HG02798 (cell line): ENCODE measurements at regions not wholly inside any gene's neighbourhood (a gene's known extent, or its start where the extent isn't known, plus 50 kb on each side); places are given as distances from the start of the nearest gene placed in this dataset.

Experiments used
- ATAC-seq: cut with Tn5 transposase; IDR thresholded peaks from one replicate; pipeline ENCODE4 v1.9.1; 2021; ENCODE audit warnings: mild to moderate bottlenecking; ENCODE audit not compliant: unreplicated experiment, poor library complexity

- ATAC-seq: no peak
These were observed 403.8 kb upstream of the PDE3A start for GRCh38 chr12:19964549-19964948.

GRCh38 chr12:19965196-19966038 lies 402.9 kb upstream of the PDE3A start:
- no peak for ATAC-seq

GRCh38 chr12:19967001-19967400 lies 401.3 kb upstream of the PDE3A start:
- ATAC-seq: no peak

- ATAC-seq: no peak
These were observed 400.9 kb upstream of the PDE3A start for GRCh38 chr12:19967431-19967830.

- no peak for ATAC-seq
These were observed 398.2 kb upstream of the PDE3A start for GRCh38 chr12:19970116-19970515.

GRCh38 chr12:19970821-19971220 lies 397.5 kb upstream of the PDE3A start:
- ATAC-seq: no peak

- ATAC-seq: no peak
These were observed 396.7 kb upstream of the PDE3A start for GRCh38 chr12:19971361-19972280.

GRCh38 chr12:19972325-19973288 lies 395.7 kb upstream of the PDE3A start:
- peak; percentile 41 for ATAC-seq

- no peak for ATAC-seq
These were observed 390.1 kb upstream of the PDE3A start for GRCh38 chr12:19978193-19978592.

- no peak for ATAC-seq
These were observed 388.8 kb upstream of the PDE3A start for GRCh38 chr12:19979584-19979983.

- ATAC-seq: no peak
These were observed 386.4 kb upstream of the PDE3A start for GRCh38 chr12:19981944-19982343.

- no peak for ATAC-seq
These were observed 380.3 kb upstream of the PDE3A start for GRCh38 chr12:19988001-19988400.

GRCh38 chr12:19988459-19988873 lies 379.9 kb upstream of the PDE3A start:
- ATAC-seq: no peak

GRCh38 chr12:19988948-19989347 lies 379.4 kb upstream of the PDE3A start:
- no peak for ATAC-seq

- no peak for ATAC-seq
These were observed 377.2 kb upstream of the PDE3A start for GRCh38 chr12:19991146-19991545.

- no peak for ATAC-seq
These were observed 376.0 kb upstream of the PDE3A start for GRCh38 chr12:19992311-19992710.

GRCh38 chr12:19994968-19995367 lies 373.4 kb upstream of the PDE3A start:
- ATAC-seq: no peak

GRCh38 chr12:19997656-19998400 lies 370.5 kb upstream of the PDE3A start:
- no peak for ATAC-seq

GRCh38 chr12:19998411-19998810 lies 369.9 kb upstream of the PDE3A start:
- ATAC-seq: no peak
